ENCODE measurements at regions not wholly inside any gene's neighbourhood (a gene's known extent, or its start where the extent isn't known, plus 50 kb on each side); places are given as distances from the start of the nearest gene placed in this dataset.

DNA sequence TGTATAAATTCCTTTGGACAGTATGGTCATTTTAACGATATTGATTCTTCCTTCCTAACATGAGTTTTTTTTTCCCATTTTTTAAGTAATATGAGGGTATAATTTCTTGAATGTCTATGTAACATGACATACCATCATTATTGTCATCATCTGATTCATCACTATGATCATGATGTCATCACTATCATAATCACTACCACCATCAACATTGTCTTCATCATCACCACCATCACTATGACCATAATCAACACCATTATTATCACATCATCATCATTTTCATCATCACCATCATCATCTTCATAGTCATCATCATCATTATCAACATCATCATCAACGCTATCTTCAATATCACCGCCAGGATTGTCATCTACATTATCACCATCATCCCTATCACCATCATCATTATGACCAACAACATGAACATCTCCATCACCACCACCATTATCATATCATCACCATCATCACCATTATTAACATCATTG is 1377.2 kb downstream of the CDY2B start:
- CTCF ChIA-PET = no interaction called here
- dilution Hi-C loops (cut with MboI; ENCODE audit: extremely low pct_ligation_motif_present, low sequenced_read_pairs) = no loop called here

More for the DNA sequence above, 1377.2 kb downstream of the CDY2B start:
- intact Hi-C loops (cut with micrococcal nuclease) = no loop called here
- H3K27me3 ChIP-seq (ENCODE audit: control insufficient read depth in 2 of 2, insufficient read depth in 2 of 2, low read length in 2 of 2) = no peaks in the 10 kb centered on the region
- BruUV-seq (replicated peaks) = no TSS peak
- H3K4me2 ChIP-seq (ENCODE audit: insufficient read depth, low read length) = no peak overlapping the region
- no peaks in the 10 kb centered on the region for H3K79me2 ChIP-seq (ENCODE audit: control insufficient read depth, insufficient read depth, low read length)
- DNase-seq (ENCODE audit: low read depth, low spot score) = no peak
- H4K20me1 ChIP-seq (replicated peaks; ENCODE audit: control insufficient read depth, extremely low read depth, insufficient read depth, low read length) = no peaks in the 10 kb centered on the region
- no peak overlapping the region for H3K4me3 ChIP-seq (replicated peaks in 1 of 3; ENCODE audit: insufficient read depth in 1 of 3, low read depth in 1 of 3, low read length in 3 of 3)
- no peaks in the 10 kb centered on the region for H3K36me3 ChIP-seq (ENCODE audit: control insufficient read depth in 2 of 2, extremely low read depth in 1 of 2, insufficient read depth in 2 of 2, low read length in 2 of 2)
- no peaks in the 10 kb centered on the region for H3K4me1 ChIP-seq (ENCODE audit: control insufficient read depth, extremely low read depth, insufficient read depth, low read length)
- FAIRE-seq = no peak
- POLR2A ChIA-PET = no interaction called here
- TF ChIP-seq EZH2 (IDR thresholded peaks at IDR 0.05; ENCODE audit: borderline replicate concordance, low read depth, low read length, severe bottlenecking) (no peak), JUN (IDR thresholded peaks at IDR 0.05; ENCODE audit: borderline replicate concordance, insufficient read depth, insufficient read length, low read depth) (no peak), FOS (IDR thresholded peaks at IDR 0.05; ENCODE audit: borderline replicate concordance, insufficient read depth, low read length) (no peak), POLR2A (IDR thresholded peaks at IDR 0.05; ENCODE audit: low read depth, low read length) (no peak), GATA2 (IDR thresholded peaks at IDR 0.05; ENCODE audit: insufficient read depth, insufficient read length, low read depth, low read length) (no peak), POLR2AphosphoS5 (IDR thresholded peaks at IDR 0.05; ENCODE audit: insufficient read depth, low read depth, low read length) (no peak), MYC (IDR thresholded peaks at IDR 0.05; ENCODE audit: low read depth, low read length) (no peak)
- TF ChIP-seq, protein P1, sequence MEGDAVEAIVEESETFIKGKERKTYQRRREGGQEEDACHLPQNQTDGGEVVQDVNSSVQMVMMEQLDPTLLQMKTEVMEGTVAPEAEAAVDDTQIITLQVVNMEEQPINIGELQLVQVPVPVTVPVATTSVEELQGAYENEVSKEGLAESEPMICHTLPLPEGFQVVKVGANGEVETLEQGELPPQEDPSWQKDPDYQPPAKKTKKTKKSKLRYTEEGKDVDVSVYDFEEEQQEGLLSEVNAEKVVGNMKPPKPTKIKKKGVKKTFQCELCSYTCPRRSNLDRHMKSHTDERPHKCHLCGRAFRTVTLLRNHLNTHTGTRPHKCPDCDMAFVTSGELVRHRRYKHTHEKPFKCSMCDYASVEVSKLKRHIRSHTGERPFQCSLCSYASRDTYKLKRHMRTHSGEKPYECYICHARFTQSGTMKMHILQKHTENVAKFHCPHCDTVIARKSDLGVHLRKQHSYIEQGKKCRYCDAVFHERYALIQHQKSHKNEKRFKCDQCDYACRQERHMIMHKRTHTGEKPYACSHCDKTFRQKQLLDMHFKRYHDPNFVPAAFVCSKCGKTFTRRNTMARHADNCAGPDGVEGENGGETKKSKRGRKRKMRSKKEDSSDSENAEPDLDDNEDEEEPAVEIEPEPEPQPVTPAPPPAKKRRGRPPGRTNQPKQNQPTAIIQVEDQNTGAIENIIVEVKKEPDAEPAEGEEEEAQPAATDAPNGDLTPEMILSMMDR (IDR thresholded peaks at IDR 0.05; ENCODE audit: extremely low read depth in 1 of 2, insufficient read depth in 1 of 2, low read depth in 1 of 2, low read length in 2 of 2) = no peak
- TF ChIP-seq, protein P2, sequence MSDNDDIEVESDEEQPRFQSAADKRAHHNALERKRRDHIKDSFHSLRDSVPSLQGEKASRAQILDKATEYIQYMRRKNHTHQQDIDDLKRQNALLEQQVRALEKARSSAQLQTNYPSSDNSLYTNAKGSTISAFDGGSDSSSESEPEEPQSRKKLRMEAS (IDR thresholded peaks at IDR 0.05; ENCODE audit: insufficient read depth, insufficient read length) = no peak
- no peak overlapping the region for H2AFZ ChIP-seq (ENCODE audit: low read depth, low read length)
- no peak overlapping the region for H3K9ac ChIP-seq (replicated peaks; ENCODE audit: extremely low read depth, insufficient read depth, low read length)
- no peak overlapping the region for H3K27ac ChIP-seq (ENCODE audit: insufficient read depth, low read depth, low read length)
- no peaks in the 10 kb centered on the region for H3K9me1 ChIP-seq (replicated peaks; ENCODE audit: control insufficient read depth, extremely low read depth, insufficient read depth, low read length)
- no peaks in the 10 kb centered on the region for H3K9me3 ChIP-seq (replicated peaks; ENCODE audit: control insufficient read depth, insufficient read depth, low read length)

Measured in endothelial cell of umbilical vein (primary cell).